Endothelial cell of umbilical vein (primary cell): ENCODE measurements at regions not wholly inside any gene's neighbourhood (a gene's known extent, or its start where the extent isn't known, plus 50 kb on each side); places are given as distances from the start of the nearest gene placed in this dataset.

Experiments used
- BruUV-seq: library from RNA; stranded (reverse); fragments of 400-500 nt; replicated peaks from 2 replicates; lab custom pipeline; 2021; lab: Mats Ljungman, UMichigan
- CTCF ChIA-PET: fragments of 300-600, 350-600 bp; sonication (Branson Sonifier 250); formaldehyde crosslinking; loops from one replicate; lab custom pipeline; 2021; ENCODE audit warnings: antibody characterized with exemption, inconsistent platforms; lab: Charles Lee
- POLR2A ChIA-PET: fragments of 300-600, 350-600 bp; sonication (Branson Sonifier 250); formaldehyde crosslinking; loops from one replicate; lab custom pipeline; 2021; ENCODE audit warnings: antibody characterized with exemption, inconsistent platforms; lab: Charles Lee
- DNase-seq: peaks from one replicate; pipeline ENCODE4 v3.0.0-alpha.2; 2011; ENCODE audit warnings: low read depth, low spot score
- FAIRE-seq: peaks from 2 replicates; lab custom pipeline; 2011; peaks lifted over from hg19 to GRCh38; lab: Jason Lieb, UNC
- H2AFZ ChIP-seq: 2 replicates; pipeline ENCODE4 v1.6.0; 2012; ENCODE audit warnings: low read depth, low read length, control low read depth, inconsistent platforms
- H3K27ac ChIP-seq: 2 replicates; pipeline ENCODE4 v1.5.1; 2011; ENCODE audit warnings: low read depth, mild to moderate bottlenecking, control low read depth, low read length, moderate library complexity; ENCODE audit not compliant: insufficient read depth
- H3K27me3 ChIP-seq, 2 experiments: 2 replicates each; pipeline versions ENCODE4 v1.6.0 to v1.6.1; 2011; ENCODE audit warnings: low read length in 2 of 2, mixed read lengths in 1 of 2; ENCODE audit not compliant: control insufficient read depth in 2 of 2, insufficient read depth in 2 of 2
- H3K36me3 ChIP-seq, 2 experiments: 2 replicates in 1 of 2; 3 replicates in 1 of 2; pipeline ENCODE4 v1.5.1; 2011; ENCODE audit warnings: low read length in 2 of 2, mild to moderate bottlenecking in 1 of 2, moderate library complexity in 1 of 2; ENCODE audit not compliant: control insufficient read depth in 2 of 2, insufficient read depth in 2 of 2; ENCODE audit errors: extremely low read depth in 1 of 2
- H3K4me1 ChIP-seq: 3 replicates; pipeline ENCODE4 v1.5.1; 2011; ENCODE audit warnings: mild to moderate bottlenecking, low read length; ENCODE audit not compliant: control insufficient read depth, insufficient read depth; ENCODE audit errors: extremely low read depth
- H3K4me2 ChIP-seq: 2 replicates; pipeline ENCODE4 v1.6.1; 2011; ENCODE audit warnings: low read length, control low read depth, mixed read lengths; ENCODE audit not compliant: insufficient read depth
- H3K4me3 ChIP-seq, 3 experiments: fragments of 200-600 bp in 1 of 3; sonication (generic), shearing (Covaris generic) in 1 of 3; replicated peaks in 1 of 3; 2 replicates each; pipeline ENCODE4 v1.5.1; 2011 to 2016; ENCODE audit warnings: control low read depth in 3 of 3, low read length in 3 of 3, mild to moderate bottlenecking in 2 of 3, inconsistent platforms in 1 of 3, low read depth in 1 of 3, moderate library complexity in 1 of 3; ENCODE audit not compliant: insufficient read depth in 1 of 3
- H3K79me2 ChIP-seq: 2 replicates; pipeline ENCODE4 v1.6.0; 2012; ENCODE audit warnings: low read length, inconsistent platforms; ENCODE audit not compliant: control insufficient read depth, insufficient read depth
- H3K9ac ChIP-seq: replicated peaks from 2 replicates; pipeline ENCODE3; 2011; ENCODE audit warnings: low read length, control low read depth; ENCODE audit not compliant: insufficient read depth; ENCODE audit errors: extremely low read depth
- H3K9me1 ChIP-seq: replicated peaks from 3 replicates; pipeline ENCODE4 v1.6.0; 2011; ENCODE audit warnings: mild to moderate bottlenecking, low read length; ENCODE audit not compliant: control insufficient read depth, insufficient read depth; ENCODE audit errors: extremely low read depth
- H3K9me3 ChIP-seq: replicated peaks from 2 replicates; pipeline ENCODE4 v1.5.1; 2012; ENCODE audit warnings: low read length, inconsistent platforms; ENCODE audit not compliant: control insufficient read depth, insufficient read depth
- H4K20me1 ChIP-seq: replicated peaks from 2 replicates; pipeline ENCODE3; 2011; ENCODE audit warnings: mild to moderate bottlenecking, low read length; ENCODE audit not compliant: control insufficient read depth, insufficient read depth; ENCODE audit errors: extremely low read depth
- EZH2 ChIP-seq: IDR thresholded peaks from 2 replicates; pipeline ENCODE4 v1.6.1; 2012; ENCODE audit warnings: borderline replicate concordance, low read depth, mild to moderate bottlenecking, moderate library complexity, low read length, inconsistent platforms; ENCODE audit not compliant: severe bottlenecking
- GATA2 ChIP-seq: IDR thresholded peaks from 2 replicates; pipeline ENCODE4 v1.7.0; 2011; ENCODE audit warnings: low read depth, mild to moderate bottlenecking, moderate library complexity, mixed read lengths, low read length; ENCODE audit not compliant: insufficient read length, insufficient read depth
- JUN ChIP-seq: IDR thresholded peaks from 2 replicates; pipeline ENCODE4 v1.6.1; 2011; ENCODE audit warnings: borderline replicate concordance, low read depth; ENCODE audit not compliant: insufficient read length, insufficient read depth
- POLR2A ChIP-seq: IDR thresholded peaks from 2 replicates; pipeline ENCODE4 v1.6.1; 2012; ENCODE audit warnings: low read depth, mild to moderate bottlenecking, control low read depth, low read length
- POLR2AphosphoS5 ChIP-seq: IDR thresholded peaks from 2 replicates; pipeline ENCODE4 v1.6.1; 2012; ENCODE audit warnings: low read depth, mild to moderate bottlenecking, control low read depth, low read length, moderate library complexity; ENCODE audit not compliant: insufficient read depth
- dilution Hi-C: fragments of 300-500 bp; cut with MboI; formaldehyde crosslinking; loops from one replicate; pipeline ENCODE4 v1.15.0; 2019; ENCODE audit warnings: low sequenced_read_pairs; ENCODE audit not compliant: extremely low pct_ligation_motif_present
- intact Hi-C: fragments of 100-400 bp; cut with micrococcal nuclease; formaldehyde crosslinking; loops from one replicate; pipeline ENCODE4 v1.10.0; 2022
- TF ChIP-seq, protein P1 (sequence below), 2 donors: IDR thresholded peaks; 1 replicate in 1 of 2; 2 replicates in 1 of 2; pipeline ENCODE4 v1.5.1; 2011; ENCODE audit warnings: low read length in 2 of 2, mild to moderate bottlenecking in 2 of 2, moderate library complexity in 2 of 2, control low read depth in 1 of 2, inconsistent platforms in 1 of 2, low read depth in 1 of 2; ENCODE audit not compliant: insufficient read depth in 1 of 2; ENCODE audit errors: extremely low read depth in 1 of 2

DNA sequence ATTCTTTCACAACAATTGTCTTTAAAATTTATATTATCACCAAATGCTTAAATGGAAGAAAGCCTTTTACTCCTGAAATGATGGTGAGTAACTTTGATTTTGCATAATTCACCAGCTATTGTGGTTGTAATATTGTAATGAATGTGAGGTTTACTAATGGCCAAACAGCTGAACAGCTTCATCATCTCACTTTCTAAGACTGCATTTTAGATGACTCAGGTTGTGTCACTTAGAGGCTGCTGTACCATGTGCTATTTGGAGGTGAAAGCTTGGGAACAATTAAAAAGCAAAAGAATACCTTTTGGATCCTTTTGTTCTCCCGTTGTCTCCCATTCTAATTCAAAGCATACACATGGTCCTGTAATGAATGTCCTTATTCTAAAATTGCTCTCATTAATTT, 604.0 kb upstream of the PFKP start:
- no peak overlapping the region for H3K4me3 ChIP-seq
- H3K36me3 ChIP-seq, result no peaks in the 10 kb centered on the region
- intact Hi-C loops, result no loop called here
- POLR2A ChIA-PET, result no interaction called here
- TF ChIP-seq EZH2, result no peak
- no peak for TF ChIP-seq POLR2A
- TF ChIP-seq POLR2AphosphoS5, result no peak
- TF ChIP-seq JUN, result no peak
- TF ChIP-seq GATA2, result no peak
- TF ChIP-seq, protein P1, sequence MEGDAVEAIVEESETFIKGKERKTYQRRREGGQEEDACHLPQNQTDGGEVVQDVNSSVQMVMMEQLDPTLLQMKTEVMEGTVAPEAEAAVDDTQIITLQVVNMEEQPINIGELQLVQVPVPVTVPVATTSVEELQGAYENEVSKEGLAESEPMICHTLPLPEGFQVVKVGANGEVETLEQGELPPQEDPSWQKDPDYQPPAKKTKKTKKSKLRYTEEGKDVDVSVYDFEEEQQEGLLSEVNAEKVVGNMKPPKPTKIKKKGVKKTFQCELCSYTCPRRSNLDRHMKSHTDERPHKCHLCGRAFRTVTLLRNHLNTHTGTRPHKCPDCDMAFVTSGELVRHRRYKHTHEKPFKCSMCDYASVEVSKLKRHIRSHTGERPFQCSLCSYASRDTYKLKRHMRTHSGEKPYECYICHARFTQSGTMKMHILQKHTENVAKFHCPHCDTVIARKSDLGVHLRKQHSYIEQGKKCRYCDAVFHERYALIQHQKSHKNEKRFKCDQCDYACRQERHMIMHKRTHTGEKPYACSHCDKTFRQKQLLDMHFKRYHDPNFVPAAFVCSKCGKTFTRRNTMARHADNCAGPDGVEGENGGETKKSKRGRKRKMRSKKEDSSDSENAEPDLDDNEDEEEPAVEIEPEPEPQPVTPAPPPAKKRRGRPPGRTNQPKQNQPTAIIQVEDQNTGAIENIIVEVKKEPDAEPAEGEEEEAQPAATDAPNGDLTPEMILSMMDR (IDR thresholded peaks at IDR 0.05; ENCODE audit: extremely low read depth in 1 of 2, insufficient read depth in 1 of 2, low read depth in 1 of 2, low read length in 2 of 2), result no peak
- CTCF ChIA-PET, result no interaction called here
- dilution Hi-C loops, result no loop called here
- DNase-seq, result no peak
- FAIRE-seq, result no peak
- no peaks in the 10 kb centered on the region for H3K79me2 ChIP-seq
- peaks cover 6% of the 10 kb centered on the region for H3K9me3 ChIP-seq
- no peaks in the 10 kb centered on the region for H4K20me1 ChIP-seq
- H3K27ac ChIP-seq, result no peak overlapping the region
- H3K27me3 ChIP-seq, result no peaks in the 10 kb centered on the region
- no TSS peak for BruUV-seq
- H3K9me1 ChIP-seq, result no peaks in the 10 kb centered on the region
- no peaks in the 10 kb centered on the region for H3K4me1 ChIP-seq
- H2AFZ ChIP-seq, result no peak overlapping the region
- no peak overlapping the region for H3K4me2 ChIP-seq
- no peak overlapping the region for H3K9ac ChIP-seq

DNA sequence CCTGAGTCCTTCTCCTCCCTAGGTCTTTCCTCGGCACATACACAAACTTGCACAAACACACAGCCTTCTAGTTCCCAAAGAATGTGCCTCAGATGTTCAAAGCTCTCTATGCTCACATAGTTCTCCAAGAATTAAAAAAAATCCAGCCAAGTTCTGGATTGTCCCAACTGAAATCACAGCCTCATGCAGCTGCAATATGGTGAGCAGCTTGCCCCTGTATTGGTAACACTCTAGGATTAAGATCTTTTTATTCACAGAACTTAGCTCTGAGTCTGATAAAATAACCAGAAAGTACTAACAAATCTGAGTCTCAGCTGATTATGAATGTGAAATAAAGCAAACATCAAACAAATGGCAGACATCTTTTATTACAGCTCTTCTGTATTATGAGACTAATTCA, 604.8 kb upstream of the PFKP start:
- BruUV-seq, result no TSS peak
- Histone ChIP-seq H3K27me3 (no peaks in the 10 kb centered on the region), H4K20me1 (no peaks in the 10 kb centered on the region), H2AFZ (no peak overlapping the region), H3K27ac (no peak overlapping the region), H3K9me3 (peaks cover 6% of the 10 kb centered on the region), H3K4me2 (no peak overlapping the region), H3K4me3 (no peak overlapping the region), H3K9ac (no peak overlapping the region), H3K9me1 (no peaks in the 10 kb centered on the region), H3K36me3 (no peaks in the 10 kb centered on the region), H3K79me2 (no peaks in the 10 kb centered on the region), H3K4me1 (no peaks in the 10 kb centered on the region)
- ChIA-PET POLR2A (no interaction called here), CTCF (no interaction called here)
- TF ChIP-seq JUN (no peak), EZH2 (no peak), POLR2AphosphoS5 (no peak), POLR2A (no peak)
- intact Hi-C loops (no loop called here), dilution Hi-C loops (no loop called here)
- DNase-seq, result no peak
- FAIRE-seq, result no peak
